ENCODE measurements at regions not wholly inside any gene's neighbourhood (a gene's known extent, or its start where the extent isn't known, plus 50 kb on each side); places are given as distances from the start of the nearest gene placed in this dataset.

DNA sequence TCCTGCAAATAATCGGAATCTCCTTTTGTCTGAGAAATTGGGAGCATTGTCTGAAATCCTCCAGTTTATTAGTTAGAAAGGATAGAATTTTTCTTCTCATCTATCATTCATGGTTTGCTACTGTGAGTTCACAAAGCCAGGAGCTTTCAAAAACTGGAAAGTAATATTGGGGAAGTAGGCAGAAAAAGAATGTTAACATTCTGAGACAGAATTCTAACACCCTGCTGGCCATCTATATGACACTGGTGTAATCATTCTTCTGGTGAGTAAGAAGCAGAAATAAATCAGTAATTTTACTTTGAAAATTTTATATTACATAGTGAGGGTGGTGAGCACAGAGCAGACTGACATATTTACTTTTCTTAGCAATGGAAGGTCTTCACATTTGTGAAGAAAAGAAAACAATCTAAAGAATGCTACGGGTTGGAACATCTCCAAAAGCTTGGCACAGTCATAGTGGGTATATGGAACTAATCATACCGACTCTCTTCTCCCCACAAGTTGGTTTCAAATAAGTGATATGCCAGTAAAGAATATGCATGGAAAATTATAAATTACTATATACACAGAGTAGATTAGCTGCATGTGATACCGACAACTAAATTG, 344.9 kb downstream of the LPIN1 start:
- intact Hi-C loops (cut with DNase I): no loop called here
- no peak for DNase-seq (ENCODE audit: low spot score)

DNA sequence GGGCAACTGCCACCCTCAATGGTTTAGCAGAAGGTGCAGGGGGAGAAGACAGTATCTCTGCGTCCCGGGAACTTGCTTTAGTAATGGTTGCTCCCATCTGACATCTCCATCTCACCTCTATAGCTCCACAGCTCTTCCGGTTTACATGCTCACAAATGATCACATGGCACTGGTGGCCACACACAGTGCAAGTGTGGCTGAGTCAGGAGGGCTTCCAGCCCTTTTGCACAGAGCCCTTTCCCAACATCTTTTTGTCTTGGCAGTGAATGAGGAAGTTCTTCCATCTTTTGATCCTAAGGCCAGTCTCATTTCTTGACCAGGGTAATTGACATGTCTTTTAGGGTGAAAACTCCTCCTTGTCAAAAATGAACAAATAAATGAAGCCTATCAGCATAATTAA, 347.7 kb downstream of the LPIN1 start:
- intact Hi-C loops (cut with DNase I): no loop called here

DNA sequence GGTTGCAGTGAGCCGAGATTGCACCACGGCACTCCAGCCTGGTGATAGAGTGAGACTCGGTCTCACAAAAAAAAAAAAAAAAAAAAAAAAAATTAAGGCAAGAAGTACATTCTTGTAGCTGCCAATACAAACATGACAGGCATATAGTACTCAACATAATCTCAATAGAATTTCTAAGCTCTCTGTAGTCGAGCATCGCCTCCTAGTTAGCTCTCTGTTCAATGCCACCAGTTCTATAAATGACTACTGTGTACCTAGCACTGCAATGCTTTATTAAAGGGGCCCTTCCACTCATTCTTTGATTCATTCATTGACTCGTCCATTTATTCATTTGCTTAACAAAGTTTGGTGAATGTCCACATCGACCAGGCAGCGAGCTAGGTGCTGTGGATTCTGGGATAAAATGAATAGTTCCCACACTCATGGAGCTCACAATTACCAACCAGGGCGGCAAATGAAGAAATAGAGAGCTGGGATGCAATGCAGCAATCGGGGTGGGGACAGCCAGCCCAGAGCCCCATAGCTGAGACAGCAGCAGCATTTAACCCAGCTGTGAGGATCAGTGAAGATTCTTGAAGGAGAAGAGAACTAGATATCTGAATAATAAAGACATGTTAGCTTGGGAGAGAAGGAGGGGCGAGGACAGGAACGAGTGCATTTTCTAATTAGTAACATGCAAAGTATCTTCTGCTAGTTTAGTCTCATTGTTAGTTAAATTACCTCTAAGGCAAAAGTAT, 349.8 kb downstream of the LPIN1 start:
- intact Hi-C loops (cut with DNase I): no loop called here
- DNase-seq (ENCODE audit: low spot score): no peak

More for the DNA sequence above, 347.7 kb downstream of the LPIN1 start:
- DNase-seq (ENCODE audit: low spot score): no peak

DNA sequence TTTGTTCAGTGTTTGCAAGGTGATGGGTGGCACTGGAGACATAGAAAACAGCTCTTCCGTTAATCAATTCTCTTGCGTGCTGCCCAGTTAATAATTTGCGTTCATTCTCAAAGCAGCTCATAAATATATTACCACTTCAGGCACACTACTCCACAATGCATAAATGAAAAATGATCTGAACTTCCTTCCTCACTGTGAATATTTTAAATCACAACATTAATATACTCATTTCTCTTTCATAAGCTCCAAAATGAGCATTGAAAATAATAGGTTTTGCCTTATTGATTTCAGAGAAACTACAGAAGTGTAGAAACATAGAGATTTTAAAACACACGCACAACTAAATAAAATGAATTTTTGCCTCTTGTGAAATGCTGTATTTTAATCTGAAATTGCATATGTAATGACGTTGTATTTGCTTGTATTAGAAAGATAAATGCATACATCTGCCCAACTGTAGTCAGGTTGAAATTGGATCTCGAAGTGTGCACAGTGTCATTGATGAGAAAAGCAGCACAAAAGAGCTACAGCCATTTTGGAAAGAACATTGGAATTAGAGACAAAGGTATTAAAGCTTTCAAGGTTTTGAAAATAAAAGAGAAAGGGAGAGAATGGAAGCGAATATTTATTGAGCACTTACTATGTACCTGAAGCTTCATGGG, 350.5 kb downstream of the LPIN1 start:
- intact Hi-C loops (cut with DNase I): no loop called here
- DNase-seq (ENCODE audit: low spot score): no peak

DNA sequence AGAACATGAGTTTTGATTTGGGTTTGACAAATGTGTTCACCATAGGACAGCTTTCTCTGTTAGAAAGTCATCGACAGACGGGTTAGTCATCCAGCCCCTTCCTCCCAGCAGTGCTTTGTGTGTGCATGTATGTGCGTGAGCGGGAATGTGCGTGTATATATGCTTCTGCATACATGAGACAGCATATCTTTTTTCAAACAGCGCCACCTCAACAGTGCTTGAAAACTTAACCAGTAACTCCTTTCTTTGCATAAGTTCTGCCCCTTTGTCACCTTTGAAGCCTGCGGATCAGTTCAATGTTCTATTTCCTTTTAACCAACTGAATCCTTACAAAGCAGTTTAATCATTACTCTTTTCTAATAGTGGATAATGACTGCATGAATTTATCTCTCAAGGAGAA, 351.4 kb downstream of the LPIN1 start:
- DNase-seq (ENCODE audit: low spot score): no peak
- intact Hi-C loops (cut with DNase I): no loop called here

DNA sequence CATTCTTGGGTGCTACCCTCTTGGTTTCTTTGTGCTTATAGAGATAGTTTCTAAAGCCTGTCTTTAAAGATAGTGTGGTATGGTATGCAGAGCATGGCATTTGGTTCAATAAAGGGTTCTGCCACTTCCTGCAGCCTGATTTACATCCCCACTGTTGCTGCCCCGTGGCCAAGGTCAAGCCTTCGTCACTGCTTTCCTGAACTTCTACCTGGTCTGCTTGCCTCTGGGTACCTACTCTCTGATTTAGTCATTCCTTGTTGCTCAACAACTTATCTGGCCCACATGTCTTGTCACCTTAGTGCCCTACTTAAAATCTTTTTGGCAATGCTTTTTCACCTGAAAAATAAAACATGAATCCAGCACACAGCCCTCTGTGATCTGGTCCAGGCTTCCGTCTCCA, 352.9 kb downstream of the LPIN1 start:
- DNase-seq (ENCODE audit: low spot score): no peak
- intact Hi-C loops (cut with DNase I): no loop called here

DNA sequence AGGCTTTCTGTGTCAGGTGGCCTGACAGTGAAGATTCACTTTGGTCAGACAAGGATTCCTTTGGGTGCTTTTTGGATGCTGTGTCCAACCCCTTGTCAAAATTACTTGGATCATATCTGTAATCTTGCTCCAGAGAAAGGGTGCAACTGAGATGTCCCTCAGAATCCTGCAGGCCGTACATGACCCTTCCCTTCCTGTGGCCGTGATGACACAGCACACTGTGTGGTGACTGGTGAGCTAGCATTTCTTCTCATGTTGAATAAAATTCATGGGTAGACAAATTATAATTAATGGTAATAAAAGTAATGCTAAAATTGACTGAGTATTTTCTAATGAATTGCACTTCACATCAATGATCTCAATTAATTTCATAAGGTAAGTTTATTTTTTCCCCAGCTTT, 356.2 kb downstream of the LPIN1 start:
- intact Hi-C loops (cut with DNase I): no loop called here
- no peak for DNase-seq (ENCODE audit: low spot score)

DNA sequence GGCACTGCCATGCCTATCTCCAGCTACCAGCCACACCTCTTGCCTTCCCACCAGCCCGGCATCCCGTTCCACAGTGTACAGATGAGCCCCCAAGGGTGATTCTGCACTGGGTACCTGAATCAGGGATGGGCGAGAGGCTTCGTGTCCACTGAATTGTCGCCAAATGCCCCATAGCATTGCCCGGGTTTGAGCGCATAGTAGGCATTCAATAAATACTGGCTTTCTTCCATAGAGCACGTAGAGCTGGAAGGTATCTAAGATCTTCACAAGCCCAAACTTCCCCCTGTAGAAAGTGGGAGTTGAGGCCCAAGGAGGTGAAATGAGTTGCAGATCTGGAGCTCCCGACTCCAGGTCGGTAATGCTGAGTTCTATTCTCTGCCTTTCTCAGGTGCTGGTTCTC, 358.7 kb downstream of the LPIN1 start:
- DNase-seq (ENCODE audit: low spot score): no peak
- intact Hi-C loops (cut with DNase I): no loop called here

DNA sequence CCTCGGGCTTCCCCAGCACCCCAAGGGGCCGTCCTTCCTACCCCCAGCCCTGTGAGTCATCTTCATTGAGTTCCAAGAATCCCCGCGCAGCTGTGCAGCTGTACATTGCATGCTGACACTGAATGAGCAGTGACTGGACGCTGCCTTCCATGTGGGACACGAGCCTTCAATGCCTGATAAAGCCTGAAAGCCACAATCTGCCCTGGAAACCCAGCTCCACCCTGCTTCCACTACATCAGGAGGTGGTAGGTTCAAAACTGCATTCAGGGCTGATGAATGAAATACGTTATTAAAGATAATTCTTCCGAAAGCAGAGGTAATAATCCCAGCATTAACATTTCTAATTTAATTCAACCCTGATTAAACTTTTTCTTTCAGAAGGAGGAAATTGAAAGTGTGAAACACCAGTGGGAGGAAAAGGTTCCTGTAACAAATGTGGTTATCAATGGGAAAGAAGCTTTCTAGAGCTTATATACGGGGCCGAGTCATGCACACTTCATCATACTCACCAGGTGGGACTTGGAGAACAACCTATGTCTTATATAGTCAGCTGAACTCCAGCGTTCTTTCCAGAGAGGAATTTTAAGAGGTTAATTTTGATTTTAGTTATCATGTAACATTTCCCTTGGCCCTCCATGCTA, 360.1 kb downstream of the LPIN1 start:
- peak; percentile 78 for DNase-seq (ENCODE audit: low spot score)
- intact Hi-C loops (cut with DNase I): no loop called here

DNA sequence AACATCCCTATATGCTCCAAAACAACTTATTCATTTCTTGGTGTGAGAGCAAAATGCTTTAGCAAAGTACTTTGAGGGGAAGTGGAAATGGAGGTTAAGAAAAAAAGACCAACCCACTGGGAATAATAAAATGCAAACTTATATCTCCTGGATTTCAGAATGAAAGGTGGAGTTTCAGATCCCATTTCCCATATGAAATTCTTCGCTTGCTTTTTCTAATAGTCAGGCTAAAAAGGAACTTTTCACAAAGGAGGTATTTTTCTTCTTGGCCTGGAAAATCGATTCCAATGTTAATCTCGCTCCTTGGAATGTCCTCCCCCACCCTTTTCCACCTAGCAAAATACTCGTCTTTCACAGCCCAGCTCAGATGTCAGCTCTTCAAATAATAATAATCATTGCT, 360.9 kb downstream of the LPIN1 start:
- DNase-seq (ENCODE audit: low spot score): no peak
- intact Hi-C loops (cut with DNase I): no loop called here

DNA sequence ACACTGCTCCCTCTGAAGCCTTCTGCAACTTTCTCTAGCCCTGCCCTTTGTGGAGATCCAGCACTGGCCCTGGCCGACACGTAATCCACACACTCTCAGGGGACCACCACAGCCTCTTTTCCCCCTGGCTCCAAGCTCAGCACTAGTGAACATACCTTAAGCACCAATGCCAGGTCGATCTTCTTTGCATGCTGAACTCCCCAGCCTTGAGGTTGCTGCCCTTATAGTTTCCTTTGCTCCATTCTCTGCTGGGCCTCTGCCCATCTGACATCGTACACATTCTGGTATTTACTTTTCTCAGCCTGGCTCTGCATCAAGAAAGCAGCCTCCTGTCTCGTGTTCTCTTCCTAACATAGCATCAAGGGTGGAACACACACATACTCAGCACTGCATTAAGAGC, 361.5 kb downstream of the LPIN1 start:
- intact Hi-C loops (cut with DNase I): no loop called here

DNA sequence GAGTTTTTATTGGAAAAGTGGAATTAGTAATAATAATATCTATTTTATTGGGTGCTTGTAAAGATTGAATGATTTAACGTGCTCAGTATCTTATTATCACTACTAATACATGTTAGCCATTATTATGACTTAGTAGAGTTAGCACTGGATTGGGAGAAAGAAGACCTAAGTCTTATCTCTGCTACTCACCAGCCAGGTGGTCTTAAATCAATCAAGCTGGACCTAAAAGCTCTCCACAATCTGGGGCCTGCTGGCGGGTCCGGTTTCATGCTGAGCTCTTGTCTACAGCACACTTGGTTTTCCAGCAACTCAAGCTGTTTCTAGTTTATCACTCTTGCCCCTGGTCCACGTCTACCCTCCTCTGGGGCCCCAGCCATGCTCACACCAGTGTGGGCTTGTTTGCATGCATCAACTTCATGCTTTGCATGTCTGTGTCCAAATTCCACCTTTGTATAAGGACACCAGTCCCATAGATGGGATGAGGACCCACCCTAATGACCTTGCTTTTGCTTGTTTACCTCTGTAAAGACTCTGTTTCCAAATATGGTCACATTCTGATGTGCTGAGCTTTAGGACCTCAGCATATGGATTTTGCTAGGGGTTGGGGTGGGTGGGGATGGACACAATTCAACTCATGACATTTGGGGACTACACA, 363.1 kb downstream of the LPIN1 start:
- no peak for DNase-seq (ENCODE audit: low spot score)
- intact Hi-C loops (cut with DNase I): no loop called here

More for the DNA sequence above, 361.5 kb downstream of the LPIN1 start:
- no peak for DNase-seq (ENCODE audit: low spot score)

DNA sequence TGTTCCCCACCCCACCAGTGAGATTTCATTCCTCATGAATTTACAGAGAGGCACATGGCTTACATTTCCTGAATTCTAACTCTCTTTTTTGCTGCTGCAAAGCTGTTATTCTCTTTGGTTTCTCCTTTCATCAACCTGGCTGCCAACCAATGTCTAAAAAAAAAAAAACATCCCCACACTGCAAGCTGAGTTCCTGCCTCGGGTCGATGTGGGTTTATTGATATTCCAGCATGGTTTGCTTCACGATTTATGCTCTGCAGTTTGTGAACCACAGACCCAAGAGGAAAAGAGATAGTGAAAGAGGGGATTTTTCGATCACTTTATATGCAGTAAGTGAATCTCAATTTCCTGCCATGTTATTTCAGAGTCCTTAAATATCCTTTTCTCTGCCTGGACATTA, 363.6 kb downstream of the LPIN1 start:
- intact Hi-C loops (cut with DNase I): no loop called here
- DNase-seq (ENCODE audit: low spot score): no peak

DNA sequence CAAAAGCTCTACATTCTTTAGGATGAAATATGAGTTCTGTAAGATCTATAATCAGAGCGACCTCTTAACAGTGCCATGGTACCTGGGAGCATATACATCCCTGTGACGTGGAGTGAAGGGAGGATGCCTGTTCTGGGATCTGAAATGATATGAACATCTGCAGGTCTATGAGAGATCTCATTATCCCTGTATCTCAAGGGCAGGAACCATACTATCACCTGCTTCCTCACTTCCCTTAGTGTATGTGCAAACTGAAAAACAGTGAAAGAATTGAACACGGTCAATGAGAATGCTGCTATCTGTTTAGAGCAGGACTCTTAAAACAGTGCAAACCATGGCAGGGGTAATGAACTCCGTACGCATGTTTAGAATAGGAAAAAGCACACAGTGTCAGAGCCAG, 364.0 kb downstream of the LPIN1 start:
- intact Hi-C loops (cut with DNase I): no loop called here
- no peak for DNase-seq (ENCODE audit: low spot score)

DNA sequence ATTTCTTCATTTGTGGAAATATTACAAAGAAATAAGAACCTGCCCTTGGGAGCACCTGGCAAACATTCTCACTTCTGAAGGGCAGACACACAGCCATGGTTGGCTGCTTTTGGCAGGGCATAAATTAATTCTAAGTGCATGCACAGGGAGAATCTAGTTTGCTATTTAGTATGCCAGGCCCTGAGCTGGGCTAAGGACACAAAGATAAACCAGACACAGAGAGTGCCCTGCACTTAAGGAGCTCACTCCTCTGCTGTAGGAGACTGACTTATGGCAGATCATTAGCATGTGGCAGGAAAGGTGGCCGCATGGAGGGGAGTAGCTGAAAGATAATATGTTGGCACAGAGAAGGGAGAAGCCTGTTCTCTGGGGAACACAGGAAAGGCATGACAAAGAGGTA, 367.0 kb downstream of the LPIN1 start:
- no peak for DNase-seq (ENCODE audit: low spot score)
- intact Hi-C loops (cut with DNase I): no loop called here

DNA sequence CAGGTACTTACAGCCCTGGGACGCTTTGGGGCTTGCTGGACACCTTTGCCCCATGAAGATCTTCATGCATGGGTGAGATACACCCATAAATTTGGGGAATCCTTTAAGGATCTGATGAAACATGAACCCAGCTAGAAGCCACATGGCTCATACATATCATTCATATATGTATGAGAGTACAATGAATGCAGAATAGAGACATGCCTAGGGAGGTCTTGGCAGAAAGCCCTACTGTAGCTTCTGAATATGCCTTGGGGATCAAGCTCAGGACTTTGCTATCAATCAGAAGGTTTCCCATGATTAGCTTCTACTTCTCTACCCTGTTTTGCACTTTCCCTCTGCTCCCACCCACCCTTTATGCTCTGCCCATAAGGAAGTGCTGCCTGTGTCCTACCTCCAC, 368.4 kb downstream of the LPIN1 start:
- intact Hi-C loops (cut with DNase I): no loop called here
- no peak for DNase-seq (ENCODE audit: low spot score)

DNA sequence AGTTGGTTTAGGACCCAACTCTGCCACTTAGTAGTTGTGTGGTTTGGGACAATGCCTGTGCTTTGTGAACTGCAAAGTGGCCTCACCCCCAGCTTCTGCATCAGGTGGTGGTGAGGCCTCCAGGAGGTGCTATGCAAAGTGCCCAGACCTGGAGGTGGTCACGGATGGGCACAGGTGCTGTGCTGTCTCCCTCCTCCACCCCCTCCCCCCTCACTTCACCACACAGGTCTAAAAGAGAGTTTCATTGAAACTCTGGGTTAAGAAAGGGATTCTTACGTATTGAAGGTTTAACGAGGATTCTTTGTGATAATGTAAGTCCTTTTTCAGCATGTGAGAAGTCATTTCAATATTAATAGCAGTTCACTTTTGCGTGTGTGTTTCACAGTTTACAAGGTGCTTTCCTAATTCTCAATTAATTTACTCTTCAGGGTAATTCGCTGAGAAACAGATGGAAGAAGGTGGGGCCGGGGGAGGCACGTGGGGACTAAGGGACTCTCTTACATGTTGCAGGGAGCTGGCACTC, 369.9 kb downstream of the LPIN1 start:
- DNase-seq (ENCODE audit: low spot score): no peak
- intact Hi-C loops (cut with DNase I): no loop called here

DNA sequence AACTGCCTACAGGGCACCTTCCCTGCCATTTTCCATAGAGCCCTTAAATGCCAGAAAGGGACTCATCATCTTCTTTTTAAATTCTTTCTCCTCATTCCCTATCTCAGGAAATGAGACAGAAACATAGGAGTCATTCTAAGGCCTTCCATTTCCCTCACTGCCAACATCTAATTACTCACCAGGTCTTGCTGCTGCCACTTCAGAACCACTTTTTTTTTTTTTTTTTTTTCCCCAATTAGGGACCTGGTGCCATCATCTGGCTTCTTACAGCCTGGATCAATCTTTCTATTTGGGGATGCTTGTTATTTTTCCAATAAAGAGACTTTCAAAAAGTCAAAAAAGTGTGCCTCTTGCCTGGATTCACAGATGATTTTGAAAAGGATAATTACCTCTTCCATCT, 373.4 kb downstream of the LPIN1 start:
- DNase-seq (ENCODE audit: low spot score): no peak
- intact Hi-C loops (cut with DNase I): no loop called here

DNA sequence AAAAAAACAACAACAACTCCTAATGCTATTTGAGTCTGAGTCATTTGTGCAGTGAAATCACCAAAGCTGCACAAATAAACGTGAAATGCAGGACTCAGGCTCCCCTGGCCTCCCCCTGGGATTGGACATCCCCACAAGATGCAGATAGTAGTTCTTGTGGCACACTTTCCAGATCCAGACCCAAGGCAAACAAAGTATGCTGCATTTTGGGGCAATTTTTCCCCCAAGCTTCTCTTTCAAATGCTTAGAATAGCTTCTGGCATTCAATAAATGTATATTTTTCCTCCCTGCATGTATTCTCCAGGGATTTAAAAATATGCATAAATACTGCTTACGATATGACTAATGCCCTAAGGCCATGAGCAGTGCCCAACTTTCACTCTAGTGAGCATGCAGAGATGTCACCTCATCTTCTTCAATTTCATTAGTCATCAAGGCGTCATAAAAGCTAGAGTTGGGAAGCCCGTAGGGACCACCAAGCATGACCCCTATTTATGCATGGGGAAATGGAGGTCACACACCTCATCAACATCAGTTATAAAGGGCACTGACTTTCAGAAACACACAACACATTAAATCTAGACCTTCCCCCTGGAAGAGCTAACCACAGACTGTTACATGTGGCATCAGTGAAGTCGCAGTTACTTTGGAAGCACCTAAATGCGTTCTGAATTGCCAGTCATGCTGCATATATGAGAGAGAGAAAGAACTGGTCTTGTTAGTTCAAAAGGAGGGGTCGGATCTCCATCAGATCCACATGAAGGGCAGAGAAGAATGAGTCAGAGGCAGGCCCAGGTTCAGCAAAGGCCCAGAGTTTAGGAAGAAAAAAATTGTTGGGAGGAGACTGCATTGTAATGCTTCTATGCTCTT, 374.1 kb downstream of the LPIN1 start:
- no peak for DNase-seq (ENCODE audit: low spot score)
- intact Hi-C loops (cut with DNase I): no loop called here
